Stimulated activated naive B cell treated with anti-CD40 and anti-IgM and Interleukin-4, amounts not matched to agents 10 μg/mL and 1 μg/mL and 100 μg/mL, for 72 hours (primary cell): ENCODE measurements at regions not wholly inside any gene's neighbourhood (a gene's known extent, or its start where the extent isn't known, plus 50 kb on each side); places are given as distances from the start of the nearest gene placed in this dataset.
"Not testable (repeated sequence)": the region's sequence is repeated elsewhere in the genome, so short reads cannot be mapped to it uniquely, and the experiment has no call there.

Experiments used
- ATAC-seq, 2 donors: fragments of 150-1000 bp; cut with Tn5 transposase; replicated peaks; 2 replicates each; pipeline ENCODE4 v1.10.0; 2021; ENCODE audit warnings: moderate library complexity in 1 of 2
- DNase-seq: peaks from one replicate; pipeline ENCODE4 v3.0.0; 2021
- H3K27ac Mint-ChIP-seq: one replicate; pipeline ENCODE4 v1.8.0; 2022; ENCODE audit warnings: mild to moderate bottlenecking, mixed read lengths
- H3K27me3 Mint-ChIP-seq, 2 donors: one replicate each; pipeline ENCODE4 v1.8.0; 2022; ENCODE audit warnings: mixed read lengths in 2 of 2
- H3K36me3 Mint-ChIP-seq, 2 donors: one replicate each; pipeline ENCODE4 v1.8.0; 2022; ENCODE audit warnings: mixed read lengths in 2 of 2, mild to moderate bottlenecking in 1 of 2
- H3K4me1 Mint-ChIP-seq, 2 donors: one replicate each; pipeline ENCODE4 v1.8.0; 2022; ENCODE audit warnings: mixed read lengths in 2 of 2, mild to moderate bottlenecking in 1 of 2
- H3K4me3 Mint-ChIP-seq, 2 donors: one replicate each; pipeline ENCODE4 v1.8.0; 2022; ENCODE audit warnings: mild to moderate bottlenecking in 2 of 2, mixed read lengths in 2 of 2, moderate library complexity in 1 of 2
- H3K9me3 Mint-ChIP-seq, 2 donors: one replicate each; pipeline ENCODE4 v1.8.0; 2022; ENCODE audit warnings: mixed read lengths in 2 of 2, mild to moderate bottlenecking in 1 of 2

DNA sequence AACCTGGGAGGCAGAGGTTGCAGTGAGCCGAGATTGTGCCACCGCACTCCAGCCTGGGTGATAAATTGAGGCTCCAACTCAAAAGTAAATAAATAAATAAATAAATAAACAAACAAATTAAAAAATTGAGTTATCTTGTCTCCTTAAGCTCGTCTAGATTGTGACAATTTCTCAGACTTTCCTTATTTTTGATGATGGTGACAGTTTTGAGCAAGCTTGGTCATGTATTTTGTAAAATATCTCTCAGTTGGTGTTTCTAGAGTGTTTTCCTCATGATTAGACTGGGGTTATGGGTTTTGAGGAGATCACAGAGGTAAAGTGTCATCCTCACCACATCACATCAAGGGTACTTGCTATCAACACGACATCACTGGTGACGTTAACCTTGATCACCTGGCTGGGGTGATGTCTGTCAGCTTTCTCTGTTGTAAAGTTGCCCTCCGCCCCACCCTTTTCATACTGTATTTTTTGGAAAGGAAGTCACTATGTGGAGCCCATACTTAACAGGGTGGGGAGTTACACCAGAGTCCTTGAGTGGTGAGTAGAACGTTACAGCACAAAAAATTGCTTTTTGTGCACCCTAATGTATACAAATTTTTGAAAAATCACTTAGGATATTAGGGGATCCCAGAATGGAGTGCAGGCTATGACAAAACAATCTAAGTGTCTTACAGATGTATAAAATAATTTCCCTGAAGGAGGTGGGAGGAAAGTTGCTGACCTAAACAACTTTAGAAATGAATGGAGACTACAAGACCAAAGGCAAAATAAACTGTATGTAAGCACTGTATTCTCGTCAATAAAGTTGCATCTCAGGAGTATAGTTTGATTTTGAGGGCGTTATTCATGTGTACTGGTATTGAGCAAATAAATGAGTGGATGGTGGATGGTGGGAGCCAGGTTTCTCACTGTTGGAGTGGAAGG lies 116.4 kb upstream of the SGK1 start:
- no peak for DNase-seq
- no peak for ATAC-seq
- Mint-ChIP-seq H3K36me3 (no peaks in the 10 kb centered on the region), H3K27me3 (no peaks in the 10 kb centered on the region), H3K9me3 (no peaks in the 10 kb centered on the region), H3K4me3 (no peak overlapping the region), H3K4me1 (peaks cover 15 to 19% of the 10 kb centered on the region in 2 donors), H3K27ac (no peak overlapping the region)

DNA sequence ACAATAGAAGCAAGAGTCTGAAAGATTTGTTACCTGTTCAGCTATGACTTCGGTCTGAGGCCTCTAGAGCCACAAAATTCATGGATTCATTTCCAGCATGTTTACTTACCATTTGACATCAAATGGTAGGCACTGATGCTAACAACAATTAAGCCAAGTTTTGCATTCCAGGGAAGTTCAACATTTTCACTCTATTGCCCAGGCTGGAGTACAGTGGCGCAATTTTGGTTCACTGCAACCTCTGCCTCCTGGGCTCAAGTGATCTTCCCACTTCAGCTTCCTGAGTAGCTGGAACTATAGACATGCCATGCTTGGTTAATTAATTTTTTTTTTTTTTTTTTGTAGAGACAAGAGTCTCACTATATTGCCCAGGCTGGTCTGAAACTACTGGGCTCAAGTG lies 114.1 kb upstream of the SGK1 start:
- H3K36me3 Mint-ChIP-seq: no peaks in the 10 kb centered on the region
- peaks cover 9 to 13% of the 10 kb centered on the region in 2 donors for H3K4me1 Mint-ChIP-seq
- DNase-seq (no peak), ATAC-seq (no peak)
- no peaks in the 10 kb centered on the region for H3K9me3 Mint-ChIP-seq
- H3K4me3 Mint-ChIP-seq: no peak overlapping the region
- no peaks in the 10 kb centered on the region for H3K27me3 Mint-ChIP-seq
- no peak overlapping the region for H3K27ac Mint-ChIP-seq

DNA sequence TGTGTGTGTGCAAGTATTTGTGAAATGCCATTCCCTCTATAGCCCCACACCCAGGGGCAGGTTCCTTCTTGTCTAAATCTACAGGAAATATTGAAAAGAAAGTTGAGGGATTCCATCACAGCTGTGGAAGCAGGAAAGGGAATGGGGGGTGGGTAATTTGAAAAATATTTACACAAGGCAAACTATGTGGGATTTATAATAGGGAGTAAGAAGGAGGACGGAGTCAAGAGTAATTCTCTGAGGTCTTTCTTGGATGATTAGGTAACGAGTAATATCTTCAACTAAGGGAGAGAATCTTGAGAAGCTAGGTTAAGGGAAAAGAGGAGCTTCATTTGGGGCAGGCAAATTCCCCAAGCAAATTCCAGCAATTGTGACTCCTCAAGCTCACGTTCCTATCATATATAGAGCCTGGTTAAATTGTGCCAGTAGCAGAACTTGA lies 113.5 kb upstream of the SGK1 start:
- H3K9me3 Mint-ChIP-seq: no peaks in the 10 kb centered on the region
- H3K27me3 Mint-ChIP-seq: no peaks in the 10 kb centered on the region
- DNase-seq (no peak), ATAC-seq (no peak)
- no peak overlapping the region for H3K4me3 Mint-ChIP-seq
- H3K4me1 Mint-ChIP-seq: peaks cover 8 to 9% of the 10 kb centered on the region in 2 donors
- H3K27ac Mint-ChIP-seq: no peak overlapping the region
- H3K36me3 Mint-ChIP-seq: no peaks in the 10 kb centered on the region

DNA sequence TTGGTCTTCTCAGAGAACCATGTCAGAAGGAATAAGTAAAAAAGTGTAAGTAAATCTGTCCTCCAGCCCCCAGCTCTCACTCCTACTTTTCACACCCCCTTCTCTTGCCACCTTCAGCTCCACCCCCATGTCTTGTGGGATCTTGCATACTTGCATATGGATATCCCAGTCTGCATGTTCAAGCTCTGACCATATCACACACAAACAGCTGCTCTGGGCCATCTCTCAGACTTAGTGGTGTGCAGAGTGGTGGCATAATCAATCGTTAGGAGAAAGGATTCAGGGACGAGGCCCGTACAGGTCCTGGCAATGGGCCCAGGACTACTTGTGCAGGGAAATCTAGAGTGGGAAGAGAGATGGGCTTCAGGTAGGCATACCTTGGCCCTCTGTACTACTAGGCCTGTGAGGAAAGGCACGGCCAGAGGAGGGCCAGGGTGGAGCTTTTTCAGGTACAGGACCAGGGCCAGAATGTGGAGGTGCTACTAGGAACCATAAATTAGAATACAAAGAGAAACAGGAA lies 112.0 kb upstream of the SGK1 start:
- Mint-ChIP-seq H3K36me3 (no peaks in the 10 kb centered on the region), H3K27me3 (no peaks in the 10 kb centered on the region), H3K4me3 (no peak overlapping the region), H3K27ac (no peak overlapping the region), H3K9me3 (no peaks in the 10 kb centered on the region), H3K4me1 (peaks cover 0 to 3% of the 10 kb centered on the region in 2 donors)
- ATAC-seq (no peak), DNase-seq (no peak)

DNA sequence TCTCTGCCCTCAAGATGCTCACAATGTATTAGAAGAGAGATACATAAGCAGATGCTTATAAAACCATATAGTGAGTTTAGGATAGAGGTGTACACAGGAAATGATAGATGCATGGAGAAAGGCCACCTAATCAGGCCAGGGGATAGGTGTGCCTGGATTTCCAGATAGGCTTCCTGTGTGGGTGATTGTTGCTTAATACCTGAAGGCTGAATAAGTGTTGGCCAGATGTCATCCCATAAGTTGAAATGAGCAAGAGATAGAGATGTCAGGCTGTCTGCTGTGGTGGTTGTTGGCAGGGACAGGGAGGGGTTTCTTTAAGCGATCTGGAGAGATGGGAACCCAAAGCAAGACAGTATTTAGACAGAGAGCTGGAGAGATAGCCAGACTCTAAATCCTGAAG lies 109.8 kb upstream of the SGK1 start:
- no peaks in the 10 kb centered on the region for H3K27me3 Mint-ChIP-seq
- ATAC-seq (no peak), DNase-seq (no peak)
- H3K36me3 Mint-ChIP-seq: no peaks in the 10 kb centered on the region
- peaks cover 0 to 6% of the 10 kb centered on the region in 2 donors for H3K9me3 Mint-ChIP-seq
- H3K27ac Mint-ChIP-seq: no peak overlapping the region
- H3K4me1 Mint-ChIP-seq: peaks cover 6 to 9% of the 10 kb centered on the region in 2 donors
- no peak overlapping the region for H3K4me3 Mint-ChIP-seq

DNA sequence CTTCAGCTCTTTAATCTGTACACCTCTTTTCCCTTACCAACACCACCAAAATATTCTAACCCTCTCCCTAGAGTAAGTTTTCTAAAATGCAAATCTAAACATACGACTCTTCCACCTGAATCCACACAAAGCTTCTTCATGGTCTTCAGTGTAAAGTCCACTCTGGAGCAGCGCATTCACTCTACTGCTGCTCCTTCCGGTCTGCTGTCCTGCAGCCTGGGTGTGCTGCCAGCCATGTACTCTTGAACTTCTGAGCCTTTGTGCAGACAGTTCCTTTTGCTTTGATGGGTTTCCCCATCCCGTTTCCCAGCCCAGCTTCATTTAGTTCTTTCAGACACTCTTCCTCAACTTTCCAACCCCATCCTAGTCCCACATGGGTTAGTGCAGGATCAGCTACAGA lies 108.7 kb upstream of the SGK1 start:
- H3K27ac Mint-ChIP-seq: peak overlapping the region; percentile 4
- no peak for ATAC-seq

DNA sequence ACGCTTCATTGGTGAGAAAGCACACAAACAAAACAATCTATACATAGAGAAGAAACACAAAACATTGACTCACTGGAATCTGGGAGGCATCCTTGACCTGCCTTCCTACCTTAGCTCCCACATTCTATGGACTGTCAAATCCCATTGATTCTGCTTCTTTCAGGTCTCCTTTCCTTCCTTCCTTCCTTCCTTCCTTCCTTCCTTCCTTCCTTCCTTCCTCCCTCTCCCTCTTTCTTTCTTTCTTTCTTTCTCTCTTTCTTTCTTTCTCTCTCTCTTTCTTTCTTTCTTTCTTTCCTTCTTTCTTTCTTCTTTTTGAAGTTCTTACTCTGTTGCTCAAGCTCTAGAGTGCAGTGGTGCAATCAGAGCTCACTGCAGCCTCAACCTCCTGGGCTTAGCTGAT lies 108.0 kb upstream of the SGK1 start:
- ATAC-seq, H3K27ac Mint-ChIP-seq, H3K36me3 Mint-ChIP-seq, DNase-seq, H3K9me3 Mint-ChIP-seq, H3K27me3 Mint-ChIP-seq, H3K4me3 Mint-ChIP-seq: not testable (repeated sequence)
- peaks cover 11 to 12% of the 10 kb centered on the region in 2 donors for H3K4me1 Mint-ChIP-seq

More for the DNA sequence above, 108.7 kb upstream of the SGK1 start:
- DNase-seq: no peak
- H3K4me1 Mint-ChIP-seq: peaks cover 11 to 12% of the 10 kb centered on the region in 2 donors
- H3K27me3 Mint-ChIP-seq: no peaks in the 10 kb centered on the region
- no peaks in the 10 kb centered on the region for H3K36me3 Mint-ChIP-seq
- no peak overlapping the region for H3K4me3 Mint-ChIP-seq
- H3K9me3 Mint-ChIP-seq: peaks cover 0 to 10% of the 10 kb centered on the region in 2 donors

DNA sequence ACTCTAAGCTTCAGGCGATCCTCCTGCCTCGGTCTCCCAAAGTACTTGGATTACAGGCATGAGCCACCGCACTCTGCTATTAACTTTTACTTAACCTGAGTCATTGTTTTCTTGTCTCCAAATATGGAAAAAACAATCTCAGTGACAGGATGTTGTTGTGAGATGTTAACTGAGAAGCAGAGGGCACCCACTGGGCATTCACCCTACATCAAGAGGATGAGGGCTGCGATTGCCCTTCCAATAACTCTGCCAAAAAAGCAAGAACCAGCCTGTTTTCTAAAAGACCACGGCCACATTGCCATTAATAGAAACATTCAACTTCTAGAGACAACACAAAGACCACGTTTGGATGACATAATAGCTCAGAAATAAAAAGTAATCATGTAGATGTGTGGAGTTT lies 107.6 kb upstream of the SGK1 start:
- no peaks in the 10 kb centered on the region for H3K27me3 Mint-ChIP-seq
- no peaks in the 10 kb centered on the region for H3K36me3 Mint-ChIP-seq
- no peak for ATAC-seq
- H3K4me3 Mint-ChIP-seq: no peak overlapping the region
- DNase-seq: no peak
- peaks cover 0 to 10% of the 10 kb centered on the region in 2 donors for H3K9me3 Mint-ChIP-seq
- H3K27ac Mint-ChIP-seq: no peak overlapping the region
- H3K4me1 Mint-ChIP-seq: peaks cover 11 to 12% of the 10 kb centered on the region in 2 donors

DNA sequence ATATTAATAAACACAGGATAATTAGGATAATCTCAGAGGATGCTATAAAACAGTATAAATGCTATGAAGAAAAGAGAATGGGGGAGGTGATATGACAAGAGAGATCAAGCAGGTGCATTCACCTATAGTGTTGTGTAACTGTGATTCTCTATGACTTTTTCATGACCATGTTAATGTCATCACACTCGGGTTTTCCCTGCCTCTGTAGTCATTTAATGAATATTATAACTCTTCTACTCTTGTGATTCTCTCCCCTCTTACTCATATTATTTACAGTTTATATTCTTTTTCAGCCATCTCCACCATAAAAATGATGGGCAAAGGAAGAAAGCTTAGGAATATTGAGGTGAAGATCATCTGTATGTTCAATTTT lies 106.9 kb upstream of the SGK1 start:
- DNase-seq (no peak), ATAC-seq (no peak)
- Mint-ChIP-seq H3K4me3 (no peak overlapping the region), H3K9me3 (peaks cover 0 to 10% of the 10 kb centered on the region in 2 donors), H3K27ac (no peak overlapping the region), H3K27me3 (no peaks in the 10 kb centered on the region), H3K4me1 (peaks cover 11 to 12% of the 10 kb centered on the region in 2 donors), H3K36me3 (no peaks in the 10 kb centered on the region)

DNA sequence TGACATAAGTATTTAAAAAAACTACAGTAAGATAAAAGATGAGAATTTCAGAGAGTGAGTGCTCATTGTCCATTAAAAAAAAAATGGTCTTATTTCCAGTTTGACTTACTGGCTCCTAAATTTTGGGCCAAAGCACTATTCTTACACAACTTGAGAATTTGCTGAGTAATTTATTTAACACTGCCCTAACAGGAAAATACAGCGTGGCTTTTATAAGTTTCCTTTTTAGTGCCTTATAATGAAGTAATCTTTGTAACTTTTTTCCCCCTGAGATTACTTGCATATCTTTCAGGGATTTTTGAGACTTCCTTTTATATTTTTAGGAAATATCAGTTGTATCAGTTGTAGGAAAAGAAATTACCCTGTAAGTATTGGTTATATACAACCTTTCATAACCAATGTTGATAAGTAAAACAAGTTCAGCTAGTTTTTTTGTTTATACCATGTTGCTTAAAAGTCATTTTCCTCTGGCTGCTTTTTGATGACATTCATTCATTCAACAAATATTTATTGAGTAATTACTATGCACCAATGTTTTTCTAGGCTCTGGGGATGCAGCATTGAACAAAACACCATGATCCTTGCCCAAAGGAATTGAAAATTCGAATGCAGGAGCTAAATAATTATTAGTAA lies 106.4 kb upstream of the SGK1 start:
- DNase-seq (no peak), ATAC-seq (no peak)
- peaks cover 0 to 10% of the 10 kb centered on the region in 2 donors for H3K9me3 Mint-ChIP-seq
- H3K4me1 Mint-ChIP-seq: peaks cover 11 to 12% of the 10 kb centered on the region in 2 donors
- no peaks in the 10 kb centered on the region for H3K27me3 Mint-ChIP-seq
- no peak overlapping the region for H3K27ac Mint-ChIP-seq
- H3K4me3 Mint-ChIP-seq: no peak overlapping the region
- H3K36me3 Mint-ChIP-seq: no peaks in the 10 kb centered on the region

DNA sequence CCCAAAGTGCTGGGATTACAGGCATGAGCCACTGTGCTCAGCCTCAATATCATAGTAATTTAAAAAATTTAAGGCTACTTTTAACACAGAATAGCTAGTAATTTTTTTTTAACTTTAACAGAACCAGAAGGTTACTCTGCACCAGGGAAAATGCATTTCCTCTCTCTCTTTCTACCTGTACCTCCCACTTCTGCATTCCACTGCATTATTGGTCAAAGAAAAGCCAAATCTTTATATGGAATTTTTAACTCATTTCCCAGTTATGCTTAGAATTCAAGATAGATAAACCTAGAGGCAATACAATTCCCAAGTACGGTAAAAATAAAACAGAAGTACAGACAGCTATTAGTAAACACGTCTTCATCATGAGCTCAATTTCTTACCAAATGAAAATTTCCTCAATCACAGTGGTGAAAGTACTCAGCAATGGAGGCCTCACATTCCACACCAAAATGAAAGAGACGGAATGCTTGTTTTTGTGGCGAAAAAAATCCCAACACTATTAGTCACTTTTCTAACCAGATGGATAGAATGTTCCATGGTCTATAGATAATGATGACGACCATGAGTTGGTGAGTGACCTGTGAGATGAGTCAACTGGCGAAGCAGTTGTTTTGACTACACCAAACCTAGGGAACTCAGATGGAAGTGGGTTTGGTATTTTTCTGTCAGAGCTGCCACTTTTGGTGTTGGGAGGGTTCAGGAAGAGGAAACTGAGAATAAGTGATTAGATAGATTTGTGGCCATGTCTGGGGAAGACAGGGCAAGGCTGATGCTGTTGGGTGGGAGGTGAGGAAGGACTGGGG lies 104.7 kb upstream of the SGK1 start:
- DNase-seq (peak; percentile 53), ATAC-seq (peak; percentile 92 to 93)
- Mint-ChIP-seq H3K4me3 (no peak overlapping the region), H3K9me3 (peaks cover 0 to 10% of the 10 kb centered on the region in 2 donors), H3K27me3 (no peaks in the 10 kb centered on the region), H3K36me3 (no peaks in the 10 kb centered on the region), H3K27ac (peak overlapping the region; percentile 20), H3K4me1 (peaks cover 11 to 12% of the 10 kb centered on the region in 2 donors)

DNA sequence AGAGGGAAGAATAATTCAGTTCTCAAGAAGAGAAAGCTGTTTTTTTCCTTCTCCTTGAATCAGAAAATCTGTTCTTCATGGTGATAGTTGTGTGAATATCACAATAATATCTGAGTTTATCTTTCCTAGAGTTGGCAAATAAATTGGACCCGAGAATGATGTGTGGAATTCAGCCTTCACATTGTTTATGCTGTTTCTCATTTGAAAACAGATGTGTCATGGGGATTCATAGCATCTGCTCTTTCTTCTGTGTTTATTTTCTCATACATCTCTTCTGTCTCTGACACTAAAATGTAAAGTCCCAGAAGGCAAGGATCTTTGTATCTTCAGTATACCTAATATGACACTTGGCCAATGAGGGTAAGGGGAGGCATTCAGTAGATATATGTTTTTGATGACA lies 103.6 kb upstream of the SGK1 start:
- H3K4me3 Mint-ChIP-seq: no peak overlapping the region
- peaks cover 11% of the 10 kb centered on the region in 2 donors for H3K4me1 Mint-ChIP-seq
- no peaks in the 10 kb centered on the region for H3K36me3 Mint-ChIP-seq
- H3K27ac Mint-ChIP-seq: no peak overlapping the region
- no peaks in the 10 kb centered on the region for H3K27me3 Mint-ChIP-seq
- peaks cover 0 to 10% of the 10 kb centered on the region in 2 donors for H3K9me3 Mint-ChIP-seq
- DNase-seq (no peak), ATAC-seq (no peak)

DNA sequence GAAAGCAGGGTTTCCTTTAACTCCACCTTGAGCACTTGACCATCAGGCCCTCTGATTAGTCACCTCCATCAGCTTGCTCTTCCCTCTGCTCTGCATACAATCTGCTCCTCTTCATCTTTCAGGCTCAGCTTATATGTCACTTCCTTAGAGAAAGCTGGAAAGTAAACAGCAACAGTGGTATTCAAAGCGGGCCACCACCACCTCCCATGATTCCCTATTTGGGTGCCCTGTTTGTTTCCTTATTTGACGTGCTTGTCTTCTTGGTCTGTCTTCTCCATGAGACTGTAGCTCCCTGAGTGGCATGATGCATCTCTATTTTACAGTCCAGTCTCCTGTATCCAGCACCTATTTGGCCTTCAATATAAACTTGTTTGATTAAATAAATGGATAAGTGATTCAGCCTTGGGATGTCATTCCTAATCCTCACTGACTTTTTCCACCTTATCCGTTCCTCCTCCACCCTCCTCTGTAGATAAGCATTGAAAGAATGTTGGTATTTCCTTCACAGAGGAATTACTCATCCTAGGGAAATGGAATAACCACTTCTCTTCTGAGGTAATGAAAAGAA lies 102.8 kb upstream of the SGK1 start:
- Mint-ChIP-seq H3K4me1 (peaks cover 10 to 11% of the 10 kb centered on the region in 2 donors), H3K27ac (no peak overlapping the region), H3K36me3 (no peaks in the 10 kb centered on the region), H3K4me3 (no peak overlapping the region), H3K9me3 (peaks cover 0 to 10% of the 10 kb centered on the region in 2 donors), H3K27me3 (peaks cover 0 to under 1% of the 10 kb centered on the region in 2 donors)
- ATAC-seq: no peak
- no peak for DNase-seq

DNA sequence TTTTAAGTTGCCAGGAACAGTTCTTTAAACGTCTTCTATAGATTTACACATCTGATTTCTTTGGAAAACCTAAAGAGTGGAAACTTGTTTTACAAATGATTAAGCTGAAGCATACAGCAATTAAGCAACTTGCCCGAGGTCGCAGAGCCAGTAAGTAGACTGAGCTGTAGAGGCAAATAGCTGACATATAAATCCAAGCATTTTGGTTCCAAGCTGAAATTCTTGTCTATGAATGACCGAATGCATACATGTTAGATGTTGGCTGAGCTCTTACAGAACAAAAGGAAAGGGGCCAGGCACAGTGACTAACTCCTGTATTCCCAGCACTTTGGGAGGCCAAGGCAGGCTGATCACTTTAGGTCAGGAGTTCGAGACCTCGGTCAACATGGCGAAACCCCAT lies 101.8 kb upstream of the SGK1 start:
- peaks cover 18 to 21% of the 10 kb centered on the region in 2 donors for H3K4me1 Mint-ChIP-seq
- no peaks in the 10 kb centered on the region for H3K36me3 Mint-ChIP-seq
- no peak overlapping the region for H3K27ac Mint-ChIP-seq
- H3K9me3 Mint-ChIP-seq: peaks cover 0 to 10% of the 10 kb centered on the region in 2 donors
- H3K4me3 Mint-ChIP-seq: no peak overlapping the region
- DNase-seq (no peak), ATAC-seq (no peak)
- H3K27me3 Mint-ChIP-seq: peaks cover 0 to 5% of the 10 kb centered on the region in 2 donors
